ENCODE measurements at regions not wholly inside any gene's neighbourhood (a gene's known extent, or its start where the extent isn't known, plus 50 kb on each side); places are given as distances from the start of the nearest gene placed in this dataset.

DNA sequence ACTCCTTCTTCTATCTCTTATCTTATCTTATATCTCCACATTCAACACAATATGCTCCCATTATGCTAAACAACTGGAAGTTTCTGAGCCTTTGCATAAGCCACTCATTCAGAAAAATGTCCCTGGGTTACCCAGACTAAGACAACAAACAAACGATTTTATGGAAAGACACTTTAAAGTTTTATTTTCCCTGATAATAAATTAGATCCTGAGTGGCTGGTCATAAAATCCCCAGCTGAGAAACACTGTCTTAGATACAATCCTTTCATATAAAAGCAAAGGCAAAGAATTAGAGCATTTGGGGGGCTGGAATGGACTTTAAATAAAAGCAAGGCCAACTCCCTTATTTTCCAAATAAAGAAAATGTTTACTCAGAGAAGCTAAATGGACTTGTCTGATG, 322.3 kb downstream of the GBE1 start:
- DNase-seq (ENCODE audit: low spot score): no peak

DNA sequence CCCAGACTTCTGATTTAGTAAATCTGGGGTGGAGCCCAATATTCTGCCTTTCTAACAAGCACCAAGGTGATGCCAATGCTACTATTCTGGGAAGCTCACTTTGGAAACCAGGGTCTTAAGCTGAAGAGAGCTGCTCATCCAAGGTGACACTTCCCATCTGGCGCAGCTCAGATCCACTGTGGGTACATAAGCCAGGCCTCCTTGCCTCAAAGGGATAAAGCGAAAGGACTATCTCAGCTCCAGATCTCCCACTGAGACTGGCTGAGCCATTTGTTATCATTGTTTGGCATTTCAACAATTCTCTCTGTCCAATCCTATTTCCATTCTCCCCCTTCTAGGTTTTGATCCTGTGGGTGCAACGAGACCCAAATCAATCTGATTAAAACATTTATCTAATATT, 323.8 kb downstream of the GBE1 start:
- no peak for DNase-seq (ENCODE audit: low spot score)

DNA sequence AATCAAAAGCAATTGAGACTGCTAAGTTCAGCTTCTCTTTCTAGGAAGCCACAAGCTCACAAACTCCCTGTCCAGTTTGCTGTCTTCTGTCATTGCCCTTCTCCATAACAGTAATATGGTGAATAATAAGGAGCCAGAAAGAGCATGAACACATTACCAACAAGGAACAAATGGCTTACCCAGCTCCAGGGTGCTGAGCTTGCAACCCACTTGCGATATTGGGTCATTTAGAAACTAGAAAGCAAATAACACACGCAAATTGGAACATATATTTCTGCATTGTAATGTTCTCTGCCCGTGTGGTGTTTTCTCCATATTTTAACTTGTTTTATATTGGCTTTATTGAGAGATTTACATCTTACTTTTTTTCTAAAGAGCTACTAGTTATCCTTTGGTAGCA, 325.3 kb downstream of the GBE1 start:
- no peak for DNase-seq (ENCODE audit: low spot score)

GRCh38 chr3:81435050-81435449, 326.4 kb downstream of the GBE1 start:
- no peak for DNase-seq (ENCODE audit: low spot score)

DNA sequence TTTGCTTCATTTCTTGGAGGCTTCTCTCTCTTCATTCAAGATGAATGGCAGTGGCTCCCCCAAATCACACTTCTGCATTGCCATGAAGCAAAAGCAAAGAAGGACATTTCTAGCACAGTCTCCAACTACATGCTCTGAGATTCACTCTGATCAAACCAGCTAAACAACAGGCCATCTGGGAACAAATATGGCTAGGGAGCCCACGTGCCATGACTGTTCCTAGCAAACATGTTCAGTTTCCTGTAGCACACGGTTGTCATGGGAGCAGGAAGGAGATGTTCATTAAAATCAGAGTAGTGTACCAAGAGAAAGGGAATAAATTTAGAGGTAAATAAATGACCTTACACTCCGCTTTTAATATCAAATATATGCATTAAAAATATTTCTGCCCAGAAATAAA, 327.3 kb downstream of the GBE1 start:
- no peak for DNase-seq (ENCODE audit: low spot score)

GRCh38 chr3:81433675-81434074, 327.8 kb downstream of the GBE1 start:
- no peak for DNase-seq (ENCODE audit: low spot score)

GRCh38 chr3:81432456-81432855, 329.0 kb downstream of the GBE1 start:
- no peak for DNase-seq (ENCODE audit: low spot score)

GRCh38 chr3:81426826-81427577, 334.4 kb downstream of the GBE1 start:
- no peak for DNase-seq (ENCODE audit: low spot score)

DNA sequence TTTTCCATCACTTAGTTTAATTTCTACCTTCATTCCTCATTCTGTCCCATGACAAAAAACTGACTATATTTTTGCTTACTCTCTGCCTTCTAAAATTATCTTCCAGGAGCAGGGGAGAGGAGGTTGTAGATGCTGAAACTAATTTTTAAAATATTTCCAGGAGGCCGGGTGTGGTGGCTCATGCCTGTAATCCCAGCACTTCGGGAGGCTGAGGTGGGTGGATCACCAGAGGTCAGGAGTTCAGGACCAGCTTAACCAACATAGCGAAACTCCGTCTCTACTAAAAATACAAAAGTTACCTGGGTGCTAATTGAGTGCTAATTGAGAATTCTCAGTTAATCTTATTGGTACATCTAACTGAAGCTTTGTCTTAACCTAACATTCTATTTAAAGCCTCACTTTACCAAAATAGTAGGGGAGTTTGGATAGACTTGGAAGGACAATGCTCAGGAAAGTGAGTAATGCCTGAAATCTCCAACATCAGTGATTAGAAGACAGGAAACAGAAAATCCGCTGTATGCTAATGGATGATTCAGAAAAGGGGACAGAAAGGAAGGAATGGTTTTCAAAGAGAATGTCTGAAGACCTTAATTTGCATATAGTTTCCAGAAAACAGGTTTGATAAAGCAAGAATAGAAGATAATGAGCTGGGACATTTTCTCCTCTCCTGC, 336.1 kb downstream of the GBE1 start:
- DNase-seq (ENCODE audit: low spot score): no peak

- DNase-seq (ENCODE audit: low spot score): peak; percentile 9
Measured at GRCh38 chr3:81419228-81419627, 342.2 kb downstream of the GBE1 start.

DNA sequence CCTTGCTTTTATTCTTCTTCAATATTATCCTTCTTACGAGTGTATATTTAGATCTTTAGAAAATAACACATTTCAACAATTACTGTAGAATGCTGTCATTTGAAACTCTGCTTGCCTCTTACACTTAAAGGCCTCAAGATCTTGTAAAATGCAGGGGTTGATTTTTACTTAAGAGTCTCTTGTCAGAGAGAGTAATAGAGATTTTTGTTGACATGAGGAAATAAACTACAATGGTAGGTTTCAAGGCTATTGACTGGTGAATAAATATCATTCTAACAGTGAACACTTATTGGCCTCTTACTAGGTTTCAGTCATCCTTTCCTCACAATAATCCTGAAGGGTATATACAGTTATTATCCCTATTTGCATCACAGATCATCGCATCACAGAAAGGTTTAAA, 344.6 kb downstream of the GBE1 start:
- DNase-seq (ENCODE audit: low spot score): no peak

DNA sequence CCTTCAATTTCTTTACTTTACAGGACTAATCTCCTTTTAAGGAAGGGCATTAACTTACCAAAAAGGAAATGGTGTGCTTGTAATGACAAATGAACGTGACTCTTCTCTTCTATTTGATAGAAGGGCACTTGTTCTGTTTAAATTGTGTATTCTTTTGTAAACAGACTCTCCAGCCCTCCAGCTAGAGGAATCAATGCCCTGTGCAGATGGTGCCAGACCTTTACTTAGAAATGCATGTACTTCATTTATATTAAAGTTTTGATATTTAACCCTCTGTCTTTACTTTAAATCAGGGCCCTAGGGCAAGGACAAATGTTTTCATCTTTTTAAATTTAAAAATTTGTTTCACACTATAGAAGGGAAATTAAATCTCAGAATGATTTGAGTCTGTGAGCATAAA, 355.1 kb downstream of the GBE1 start:
- no peak for DNase-seq (ENCODE audit: low spot score)

DNA sequence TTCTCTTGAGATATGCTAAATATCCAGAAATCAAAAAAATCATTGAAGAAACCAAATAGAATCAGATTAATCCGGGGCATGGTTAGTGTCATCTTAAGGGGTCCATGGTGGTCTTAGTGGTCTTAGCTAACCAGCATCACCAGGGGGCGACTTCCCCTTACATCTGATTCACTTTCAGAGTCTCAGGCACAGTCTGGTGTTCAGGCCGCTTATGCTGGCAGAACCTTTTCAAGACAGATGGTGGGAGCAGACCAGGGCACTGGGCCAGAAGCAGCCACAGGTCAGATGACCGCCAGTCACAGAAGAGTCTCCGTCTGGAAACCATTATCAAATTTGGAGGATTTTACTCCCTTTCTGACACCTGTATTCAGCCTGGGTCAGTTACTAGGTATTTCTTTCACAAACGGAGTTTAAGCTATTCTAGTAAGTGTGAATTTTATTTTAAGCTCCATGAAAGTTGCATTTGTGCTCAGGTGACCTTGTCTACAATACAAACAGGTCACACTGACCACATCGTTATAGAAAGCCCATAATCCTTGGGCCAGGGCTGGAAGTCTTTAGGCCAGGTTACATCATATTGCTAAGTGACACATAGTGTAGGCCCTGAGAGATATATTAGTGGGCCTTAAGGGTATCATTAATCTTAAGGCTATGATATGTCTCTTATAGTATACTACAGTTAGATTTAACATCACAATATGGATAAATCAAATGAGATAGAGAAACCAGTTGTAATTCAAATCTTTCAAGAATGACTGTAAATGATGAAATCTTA, 365.5 kb downstream of the GBE1 start:
- DNase-seq (ENCODE audit: low spot score): peak; percentile 1

DNA sequence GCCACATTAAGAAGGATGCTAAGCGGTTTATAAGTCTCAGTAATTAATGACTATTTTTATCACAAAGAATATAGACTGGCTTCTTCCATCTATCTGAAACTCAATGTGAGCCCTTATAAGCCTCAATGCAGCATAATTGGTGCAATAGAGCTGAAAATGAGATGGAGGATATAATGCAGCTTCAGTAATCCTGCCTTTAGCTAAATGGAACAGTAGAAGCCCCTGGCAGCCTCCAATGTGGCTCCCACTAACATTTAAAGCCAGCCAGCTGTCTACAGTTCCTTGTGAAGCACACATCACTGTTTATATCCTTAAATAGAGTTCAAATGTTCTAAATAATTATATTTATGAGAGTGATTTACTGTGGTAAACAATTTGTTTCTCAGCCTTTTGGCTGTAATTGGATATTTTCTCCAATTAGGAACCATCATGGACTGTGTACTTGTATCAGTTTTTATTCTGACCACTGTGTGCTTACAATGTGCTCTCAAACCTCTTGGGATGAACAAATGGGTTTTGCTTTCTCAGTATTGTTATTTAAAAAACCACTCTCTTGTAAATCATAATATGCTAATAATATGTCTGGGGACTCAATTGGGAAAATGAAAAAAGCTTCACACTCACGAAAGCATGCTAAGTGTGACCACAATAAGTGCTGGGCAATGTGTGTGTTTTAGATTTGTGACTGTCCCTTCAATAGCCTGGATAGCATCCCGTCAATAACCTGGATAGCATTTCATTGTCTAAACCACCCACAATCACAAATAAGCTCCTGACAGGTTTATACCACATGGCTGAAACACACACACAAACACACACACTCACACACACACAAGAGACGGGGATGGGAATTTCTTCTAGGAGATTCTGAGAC, 366.6 kb downstream of the GBE1 start:
- no peak for DNase-seq (ENCODE audit: low spot score)

- DNase-seq (ENCODE audit: low spot score): no peak
Measured at GRCh38 chr3:81393251-81393650, 368.2 kb downstream of the GBE1 start.

GRCh38 chr3:81390796-81391195, 370.6 kb downstream of the GBE1 start:
- DNase-seq (ENCODE audit: low spot score): no peak

DNA sequence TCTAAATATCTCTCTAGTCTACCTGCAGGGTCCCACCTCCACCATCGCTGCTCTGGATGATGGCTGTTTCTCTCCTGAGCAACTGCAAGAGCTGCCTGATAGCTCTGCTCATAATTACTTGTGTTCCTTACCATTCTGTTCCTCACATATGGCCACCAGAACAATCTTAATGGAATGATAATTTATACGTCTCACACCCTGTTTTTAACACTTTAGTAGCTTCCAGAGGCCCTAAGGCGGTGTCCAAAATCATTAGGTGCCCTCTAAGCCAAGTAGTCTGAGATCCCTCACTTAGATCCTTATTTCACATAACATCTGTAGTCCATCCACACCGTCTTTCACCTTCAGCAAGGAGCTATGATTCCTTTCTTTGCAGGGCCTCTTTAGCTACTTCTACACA, 373.3 kb downstream of the GBE1 start:
- DNase-seq (ENCODE audit: low spot score): no peak

GRCh38 chr3:81382470-81382869, 379.0 kb downstream of the GBE1 start:
- DNase-seq (ENCODE audit: low spot score): no peak

- no peak for DNase-seq (ENCODE audit: low spot score)
Measured at GRCh38 chr3:81380234-81380633, 381.2 kb downstream of the GBE1 start.

DNA sequence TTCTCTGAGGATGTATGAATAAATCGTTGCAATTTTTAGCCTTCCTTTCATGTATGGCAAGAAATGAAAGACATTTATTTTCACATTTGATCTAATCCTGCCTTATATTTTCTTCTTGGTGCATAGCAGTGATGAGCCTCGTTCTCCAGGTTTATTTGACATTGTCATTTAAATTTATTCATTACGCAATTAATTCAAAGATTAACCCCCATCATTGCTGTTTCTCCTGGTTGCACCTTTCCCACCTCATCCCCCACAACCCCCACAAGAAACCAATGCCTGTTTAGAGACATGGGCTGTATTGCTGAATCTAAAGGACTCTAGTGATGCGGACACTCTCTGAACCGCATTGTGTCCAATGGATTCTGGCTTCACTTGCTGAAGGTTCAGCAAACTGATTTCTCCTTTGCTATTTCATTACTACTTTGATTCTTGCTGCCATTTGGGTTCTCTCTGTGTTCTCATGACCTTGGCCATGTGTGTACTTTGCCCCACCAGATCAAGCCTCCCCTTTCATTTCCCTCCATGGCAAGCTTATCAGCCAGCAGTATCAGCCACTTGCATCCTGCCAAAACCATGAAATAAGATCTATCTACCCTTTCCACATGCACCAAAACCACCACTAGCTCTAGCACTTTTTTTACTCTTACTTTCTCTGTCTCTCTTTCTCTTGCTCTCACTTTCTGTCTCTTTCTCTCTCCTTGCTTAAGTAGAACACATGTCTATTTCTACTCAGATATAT, 382.7 kb downstream of the GBE1 start:
- no peak for DNase-seq (ENCODE audit: low spot score)

GRCh38 chr3:81375921-81376320, 385.5 kb downstream of the GBE1 start:
- no peak for DNase-seq (ENCODE audit: low spot score)

All from NAMALWA (cell line).